ENCODE measurements at regions not wholly inside any gene's neighbourhood (a gene's known extent, or its start where the extent isn't known, plus 50 kb on each side); places are given as distances from the start of the nearest gene placed in this dataset.

DNA sequence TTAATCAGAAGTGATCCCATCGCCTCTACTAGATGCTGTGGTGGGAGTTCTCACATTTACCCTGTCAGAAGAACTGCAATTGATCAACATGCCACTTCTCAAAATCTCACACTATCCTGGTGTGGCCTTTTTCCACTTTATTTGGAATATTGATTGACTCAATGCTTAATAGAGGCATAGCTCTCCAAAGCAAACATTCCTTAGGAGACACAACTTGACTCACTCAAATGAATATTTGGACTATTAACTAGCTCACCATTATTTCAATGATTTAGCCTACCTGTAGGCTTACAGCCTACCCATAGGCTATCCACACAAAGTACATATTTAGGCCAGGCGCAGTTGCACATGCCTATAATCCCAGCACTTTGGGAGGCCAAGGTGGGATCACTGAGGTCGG lies 186.5 kb downstream of the KLHL28 start:
- Mint-ChIP-seq H3K27me3 (ENCODE audit: insufficient read depth) (no peaks in the 10 kb centered on the region), H3K27ac (no peak overlapping the region), H3K4me3 (no peak overlapping the region), H3K36me3 (ENCODE audit: low read depth) (no peaks in the 10 kb centered on the region), H3K9me3 (no peaks in the 10 kb centered on the region), H3K4me1 (no peaks in the 10 kb centered on the region)
- peaks cover 4% of the 10 kb centered on the region for H3K4me1 ChIP-seq (ENCODE audit: control insufficient read depth, insufficient read depth, low read length)
- no peak overlapping the region for H3K4me3 ChIP-seq (ENCODE audit: low read length)
- no peak overlapping the region for H3K9ac ChIP-seq (ENCODE audit: extremely low read depth, low read length, poor library complexity, severe bottlenecking)
- H3K36me3 ChIP-seq (ENCODE audit: control insufficient read depth, insufficient read depth, low read length): no peaks in the 10 kb centered on the region
- TF ChIP-seq CTCF (conservative IDR thresholded peaks at IDR 0.05): no peak
- 96 to 98% methylated on average over 2 to 3 of the region's 3 CpGs for WGBS, 2 experiments (ENCODE audit: insufficient coverage in 1 of 2, insufficient read length in 1 of 2)
- DNase-seq: no peak
- H3K27ac ChIP-seq (ENCODE audit: low read depth, low read length): no peak overlapping the region
- no peaks in the 10 kb centered on the region for H3K27me3 ChIP-seq (ENCODE audit: control insufficient read depth, insufficient read depth, low read length, poor library complexity, severe bottlenecking)
- H3K9me3 ChIP-seq (ENCODE audit: control insufficient read depth, low read length): no peaks in the 10 kb centered on the region

- WGBS, 2 experiments (ENCODE audit: insufficient coverage in 1 of 2, insufficient read length in 1 of 2): 84 to 86% methylated on average over 2 of the region's 2 CpGs
Observed at GRCh38 chr14:44774396-44774795, 187.4 kb downstream of the KLHL28 start.

GRCh38 chr14:44771496-44771895 lies 190.3 kb downstream of the KLHL28 start:
- TF ChIP-seq CTCF (conservative IDR thresholded peaks at IDR 0.05): no peak

More at GRCh38 chr14:44774396-44774795, 187.4 kb downstream of the KLHL28 start:
- Mint-ChIP-seq H3K27ac (no peak overlapping the region), H3K9me3 (no peaks in the 10 kb centered on the region), H3K4me3 (no peak overlapping the region), H3K4me1 (peaks cover 2% of the 10 kb centered on the region), H3K36me3 (ENCODE audit: low read depth) (no peaks in the 10 kb centered on the region), H3K27me3 (ENCODE audit: insufficient read depth) (no peaks in the 10 kb centered on the region)
- H3K36me3 ChIP-seq (ENCODE audit: control insufficient read depth, insufficient read depth, low read length): no peaks in the 10 kb centered on the region
- H3K4me3 ChIP-seq (ENCODE audit: low read length): no peak overlapping the region
- no peak for DNase-seq
- H3K27ac ChIP-seq (ENCODE audit: low read depth, low read length): no peak overlapping the region
- no peaks in the 10 kb centered on the region for H3K27me3 ChIP-seq (ENCODE audit: control insufficient read depth, insufficient read depth, low read length, poor library complexity, severe bottlenecking)
- TF ChIP-seq CTCF (conservative IDR thresholded peaks at IDR 0.05): no peak
- H3K9me3 ChIP-seq (ENCODE audit: control insufficient read depth, low read length): no peaks in the 10 kb centered on the region
- peaks cover 5% of the 10 kb centered on the region for H3K4me1 ChIP-seq (ENCODE audit: control insufficient read depth, insufficient read depth, low read length)
- no peak overlapping the region for H3K9ac ChIP-seq (ENCODE audit: extremely low read depth, low read length, poor library complexity, severe bottlenecking)

More at GRCh38 chr14:44771496-44771895, 190.3 kb downstream of the KLHL28 start:
- no peaks in the 10 kb centered on the region for H3K27me3 ChIP-seq (ENCODE audit: control insufficient read depth, insufficient read depth, low read length, poor library complexity, severe bottlenecking)
- peaks cover 21% of the 10 kb centered on the region for H3K4me1 Mint-ChIP-seq
- H3K9me3 Mint-ChIP-seq: no peaks in the 10 kb centered on the region
- no peaks in the 10 kb centered on the region for H3K36me3 ChIP-seq (ENCODE audit: control insufficient read depth, insufficient read depth, low read length)
- H3K9ac ChIP-seq (ENCODE audit: extremely low read depth, low read length, poor library complexity, severe bottlenecking): no peak overlapping the region
- no peak overlapping the region for H3K4me3 Mint-ChIP-seq
- no peak for DNase-seq
- no peaks in the 10 kb centered on the region for H3K36me3 Mint-ChIP-seq (ENCODE audit: low read depth)
- no peaks in the 10 kb centered on the region for H3K9me3 ChIP-seq (ENCODE audit: control insufficient read depth, low read length)
- no peak overlapping the region for H3K4me3 ChIP-seq (ENCODE audit: low read length)
- WGBS, 2 experiments (ENCODE audit: insufficient coverage in 1 of 2, insufficient read length in 1 of 2): 92 to 100% methylated on average over 1 of the region's 1 CpG
- no peak overlapping the region for H3K27ac Mint-ChIP-seq
- H3K27ac ChIP-seq (ENCODE audit: low read depth, low read length): no peak overlapping the region
- H3K4me1 ChIP-seq (ENCODE audit: control insufficient read depth, insufficient read depth, low read length): peaks cover 16% of the 10 kb centered on the region
- no peaks in the 10 kb centered on the region for H3K27me3 Mint-ChIP-seq (ENCODE audit: insufficient read depth)
